Stimulated activated CD4-positive, alpha-beta T cell treated with anti-CD3 and anti-CD28 coated beads, Interleukin-2, amount 100 ng/mL, for 24 hours (primary cell): ENCODE measurements at regions not wholly inside any gene's neighbourhood (a gene's known extent, or its start where the extent isn't known, plus 50 kb on each side); places are given as distances from the start of the nearest gene placed in this dataset.
"Not testable (repeated sequence)": the region's sequence is repeated elsewhere in the genome, so short reads cannot be mapped to it uniquely, and the experiment has no call there.

Experiments
- DNase-seq, 2 donors: peaks; one replicate each; pipeline ENCODE4 v3.0.0-alpha.2; 2020

GRCh38 chr6:4224067-4224978 lies 88.9 kb upstream of the ECI2 start:
- no peak for DNase-seq

- DNase-seq = no peak
Measured at GRCh38 chr6:4220558-4220957, 85.2 kb upstream of the ECI2 start.

- not testable (repeated sequence) for DNase-seq
Measured at GRCh38 chr6:4218619-4219317, 83.4 kb upstream of the ECI2 start.

GRCh38 chr6:4212588-4212987 lies 77.2 kb upstream of the ECI2 start:
- no peak for DNase-seq

- DNase-seq = peak; percentile 73 to 74
Measured at GRCh38 chr6:4210629-4211419, 75.4 kb upstream of the ECI2 start.

GRCh38 chr6:4209196-4209595 lies 73.8 kb upstream of the ECI2 start:
- no peak for DNase-seq

GRCh38 chr6:4208158-4208557 lies 72.8 kb upstream of the ECI2 start:
- DNase-seq = no peak

GRCh38 chr6:4203642-4204417 lies 68.5 kb upstream of the ECI2 start:
- DNase-seq = not testable (repeated sequence)

- no peak for DNase-seq
Measured at GRCh38 chr6:4192627-4193026, 57.3 kb upstream of the ECI2 start.

GRCh38 chr6:4192173-4192572 lies 56.8 kb upstream of the ECI2 start:
- DNase-seq = no peak

GRCh38 chr6:4191271-4191721 lies 55.9 kb upstream of the ECI2 start:
- no peak for DNase-seq

GRCh38 chr6:4189249-4189648 lies 53.9 kb upstream of the ECI2 start:
- no peak for DNase-seq

- DNase-seq = no peak
Measured at GRCh38 chr6:4188801-4189200, 53.4 kb upstream of the ECI2 start.

- DNase-seq = no peak
Measured at GRCh38 chr6:4187480-4187879, 52.1 kb upstream of the ECI2 start.

GRCh38 chr6:4186385-4186784 lies 51.0 kb upstream of the ECI2 start:
- DNase-seq = no peak

GRCh38 chr6:4185846-4186245 lies 50.5 kb upstream of the ECI2 start:
- DNase-seq = no peak

GRCh38 chr6:4185419-4185818 lies 50.0 kb upstream of the ECI2 start:
- peak; percentile 48 to 53 for DNase-seq
